ENCODE measurements at regions not wholly inside any gene's neighbourhood (a gene's known extent, or its start where the extent isn't known, plus 50 kb on each side); places are given as distances from the start of the nearest gene placed in this dataset.

DNA sequence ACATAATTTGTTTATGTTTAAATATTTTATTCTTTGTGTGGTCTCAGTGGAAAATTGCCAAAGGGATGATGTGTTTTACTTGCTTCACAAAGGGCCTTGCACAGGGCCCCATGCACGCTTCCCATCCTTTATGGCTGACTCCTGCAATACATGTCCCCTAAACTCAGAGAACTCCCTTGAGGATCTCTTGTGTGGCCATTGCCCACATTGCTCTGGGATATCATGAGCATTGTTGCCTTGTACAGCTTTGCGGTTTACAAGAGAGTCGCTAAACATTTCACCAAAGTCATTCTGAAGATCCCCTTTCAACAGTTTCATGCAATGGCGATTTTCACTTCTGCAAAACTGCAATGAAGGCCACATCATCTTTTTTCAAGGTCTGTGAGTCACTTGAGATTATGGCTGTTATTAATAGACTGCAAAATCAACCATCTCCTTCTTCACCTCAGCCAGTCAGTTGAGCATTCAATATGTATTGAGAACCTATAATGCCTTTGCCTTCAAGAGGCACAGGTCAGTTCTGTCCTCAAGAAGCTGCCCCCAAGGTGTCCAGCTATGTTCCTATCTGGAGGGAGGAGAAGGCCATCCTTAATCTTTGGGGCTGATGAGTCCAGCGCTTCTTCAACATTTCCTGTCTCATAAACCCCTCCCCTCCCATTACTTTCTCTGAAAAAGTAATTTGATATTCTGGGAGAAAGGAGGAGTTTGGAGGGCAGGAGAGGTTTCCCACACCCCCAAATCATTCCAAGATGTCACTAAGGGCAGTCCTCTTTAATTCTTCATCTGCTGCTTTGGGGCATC, 108.1 kb downstream of the CCDC71L start:
- no peak for DNase-seq (ENCODE audit: low read depth)
- TF ChIP-seq, protein P1, sequence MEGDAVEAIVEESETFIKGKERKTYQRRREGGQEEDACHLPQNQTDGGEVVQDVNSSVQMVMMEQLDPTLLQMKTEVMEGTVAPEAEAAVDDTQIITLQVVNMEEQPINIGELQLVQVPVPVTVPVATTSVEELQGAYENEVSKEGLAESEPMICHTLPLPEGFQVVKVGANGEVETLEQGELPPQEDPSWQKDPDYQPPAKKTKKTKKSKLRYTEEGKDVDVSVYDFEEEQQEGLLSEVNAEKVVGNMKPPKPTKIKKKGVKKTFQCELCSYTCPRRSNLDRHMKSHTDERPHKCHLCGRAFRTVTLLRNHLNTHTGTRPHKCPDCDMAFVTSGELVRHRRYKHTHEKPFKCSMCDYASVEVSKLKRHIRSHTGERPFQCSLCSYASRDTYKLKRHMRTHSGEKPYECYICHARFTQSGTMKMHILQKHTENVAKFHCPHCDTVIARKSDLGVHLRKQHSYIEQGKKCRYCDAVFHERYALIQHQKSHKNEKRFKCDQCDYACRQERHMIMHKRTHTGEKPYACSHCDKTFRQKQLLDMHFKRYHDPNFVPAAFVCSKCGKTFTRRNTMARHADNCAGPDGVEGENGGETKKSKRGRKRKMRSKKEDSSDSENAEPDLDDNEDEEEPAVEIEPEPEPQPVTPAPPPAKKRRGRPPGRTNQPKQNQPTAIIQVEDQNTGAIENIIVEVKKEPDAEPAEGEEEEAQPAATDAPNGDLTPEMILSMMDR (IDR thresholded peaks at IDR 0.05; ENCODE audit: insufficient read depth, low read length, poor library complexity, severe bottlenecking), result no peak

DNA sequence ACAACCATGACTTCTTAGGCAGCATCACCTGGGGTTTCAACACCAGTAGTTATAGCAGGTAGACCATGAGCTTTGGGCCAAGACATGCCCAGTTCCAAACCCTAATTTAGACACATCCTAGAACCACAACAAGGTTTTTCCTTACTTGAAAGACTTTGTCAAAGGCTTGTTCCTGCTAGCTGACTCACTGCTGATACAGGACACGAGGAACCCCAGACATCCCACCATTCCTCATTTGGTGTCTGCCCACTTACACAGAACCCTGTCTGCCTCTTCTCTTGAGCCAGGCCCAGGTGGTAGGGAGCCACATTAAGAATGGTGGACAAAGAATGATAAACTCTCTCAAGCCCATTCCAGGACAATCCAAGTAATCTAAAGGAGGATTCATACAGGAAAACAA, 109.0 kb downstream of the CCDC71L start:
- no peaks in the 10 kb centered on the region for H3K27me3 ChIP-seq (ENCODE audit: control insufficient read depth, insufficient read depth, low read length)
- TF ChIP-seq, protein P1 (IDR thresholded peaks at IDR 0.05; ENCODE audit: insufficient read depth, low read length, poor library complexity, severe bottlenecking), result no peak
- no peak overlapping the region for H3K4me3 ChIP-seq (ENCODE audit: low read depth, low read length)
- no peak for DNase-seq (ENCODE audit: low read depth)
- no peaks in the 10 kb centered on the region for H3K36me3 ChIP-seq (ENCODE audit: control insufficient read depth, insufficient read depth, low read length)

More for the DNA sequence above, 108.1 kb downstream of the CCDC71L start:
- Histone ChIP-seq H3K36me3 (ENCODE audit: control insufficient read depth, insufficient read depth, low read length) (no peaks in the 10 kb centered on the region), H3K27me3 (ENCODE audit: control insufficient read depth, insufficient read depth, low read length) (no peaks in the 10 kb centered on the region), H3K4me3 (ENCODE audit: low read depth, low read length) (no peak overlapping the region)

DNA sequence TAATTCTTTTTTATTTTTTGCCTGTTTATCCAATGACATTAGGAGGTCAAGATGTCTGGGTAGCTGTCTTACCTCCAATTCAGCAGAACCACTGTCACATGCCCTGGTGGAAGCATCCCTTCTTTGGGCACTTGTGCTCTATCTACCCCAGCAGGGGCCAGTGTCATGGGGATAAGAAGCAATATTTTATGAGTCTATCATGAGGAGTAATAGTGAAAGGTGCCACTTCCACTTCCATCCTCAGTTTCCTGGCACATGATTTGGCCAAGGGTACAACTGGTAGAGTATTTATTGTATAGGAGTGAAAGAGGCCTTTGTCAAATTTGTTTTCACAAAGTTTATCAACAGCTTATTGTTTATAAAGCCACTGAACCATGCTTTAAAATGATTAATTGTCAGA, 112.5 kb downstream of the CCDC71L start:
- TF ChIP-seq, protein P1 (IDR thresholded peaks at IDR 0.05; ENCODE audit: insufficient read depth, low read length, poor library complexity, severe bottlenecking), result no peak
- Histone ChIP-seq H3K4me3 (ENCODE audit: low read depth, low read length) (no peak overlapping the region), H3K36me3 (ENCODE audit: control insufficient read depth, insufficient read depth, low read length) (no peaks in the 10 kb centered on the region), H3K27me3 (ENCODE audit: control insufficient read depth, insufficient read depth, low read length) (no peaks in the 10 kb centered on the region)
- no peak for DNase-seq (ENCODE audit: low read depth)

DNA sequence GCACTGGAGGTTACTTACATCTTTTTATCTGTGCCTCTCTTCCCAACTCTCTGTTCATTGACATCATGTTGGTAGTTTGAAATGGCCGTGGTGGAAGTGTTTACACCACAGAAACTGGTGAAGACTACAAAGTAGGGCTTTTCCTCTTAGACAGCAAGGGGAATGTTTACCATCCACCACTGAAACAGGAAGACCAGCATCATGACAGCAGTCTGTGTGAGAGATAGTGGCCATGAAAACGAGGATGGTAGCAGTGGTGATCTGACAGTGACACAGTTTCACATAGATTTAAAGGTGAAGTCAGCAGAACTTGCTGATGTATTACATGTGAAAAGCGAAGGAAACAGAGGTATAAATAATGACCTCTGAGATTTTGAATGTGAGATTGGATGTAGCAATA, 115.7 kb downstream of the CCDC71L start:
- no peak overlapping the region for H3K4me3 ChIP-seq (ENCODE audit: low read depth, low read length)
- DNase-seq (ENCODE audit: low read depth), result no peak
- H3K36me3 ChIP-seq (ENCODE audit: control insufficient read depth, insufficient read depth, low read length), result no peaks in the 10 kb centered on the region
- TF ChIP-seq, protein P1 (IDR thresholded peaks at IDR 0.05; ENCODE audit: insufficient read depth, low read length, poor library complexity, severe bottlenecking), result no peak
- H3K27me3 ChIP-seq (ENCODE audit: control insufficient read depth, insufficient read depth, low read length), result no peaks in the 10 kb centered on the region

DNA sequence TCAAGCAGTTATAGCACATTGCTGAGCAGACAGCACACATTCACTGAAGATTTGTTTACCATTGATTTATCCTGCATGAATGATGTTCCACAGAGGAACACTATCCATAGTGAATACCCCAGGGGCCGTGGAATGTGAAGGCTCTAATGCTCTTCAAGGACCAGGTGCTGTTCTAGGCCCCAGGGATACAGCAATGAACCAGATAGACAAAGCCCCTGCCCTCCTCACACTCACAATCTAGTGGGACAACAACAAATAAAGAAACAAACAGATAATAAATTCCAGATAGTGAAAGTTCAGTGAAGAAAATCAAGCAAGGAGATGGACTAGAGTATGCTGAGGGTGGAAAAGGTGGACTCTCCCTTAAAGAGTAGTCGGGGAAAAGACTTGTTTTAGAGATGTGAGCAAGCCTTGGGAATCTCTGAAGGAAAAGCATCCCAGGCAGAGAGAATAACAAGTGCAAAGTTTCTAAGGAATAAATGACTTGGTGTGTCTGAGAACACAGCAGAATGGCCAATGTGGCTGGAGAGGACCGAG, 117.7 kb downstream of the CCDC71L start:
- Histone ChIP-seq H3K27me3 (ENCODE audit: control insufficient read depth, insufficient read depth, low read length) (no peaks in the 10 kb centered on the region), H3K4me3 (ENCODE audit: low read depth, low read length) (no peak overlapping the region), H3K36me3 (ENCODE audit: control insufficient read depth, insufficient read depth, low read length) (no peaks in the 10 kb centered on the region)
- TF ChIP-seq, protein P1 (IDR thresholded peaks at IDR 0.05; ENCODE audit: insufficient read depth, low read length, poor library complexity, severe bottlenecking), result no peak
- DNase-seq (ENCODE audit: low read depth), result no peak

Data from kidney epithelial cell (primary cell).